Endothelial cell of umbilical vein (primary cell): ENCODE measurements at regions not wholly inside any gene's neighbourhood (a gene's known extent, or its start where the extent isn't known, plus 50 kb on each side); places are given as distances from the start of the nearest gene placed in this dataset.

Source experiments
- BruUV-seq: library from RNA; stranded (reverse); fragments of 400-500 nt; replicated peaks from 2 replicates; lab custom pipeline; 2021; lab: Mats Ljungman, UMichigan
- CTCF ChIA-PET: fragments of 300-600, 350-600 bp; sonication (Branson Sonifier 250); formaldehyde crosslinking; loops from one replicate; lab custom pipeline; 2021; ENCODE audit warnings: antibody characterized with exemption, inconsistent platforms; lab: Charles Lee
- POLR2A ChIA-PET: fragments of 300-600, 350-600 bp; sonication (Branson Sonifier 250); formaldehyde crosslinking; loops from one replicate; lab custom pipeline; 2021; ENCODE audit warnings: antibody characterized with exemption, inconsistent platforms; lab: Charles Lee
- DNase-seq: peaks from one replicate; pipeline ENCODE4 v3.0.0-alpha.2; 2011; ENCODE audit warnings: low read depth, low spot score
- FAIRE-seq: peaks from 2 replicates; lab custom pipeline; 2011; peaks lifted over from hg19 to GRCh38; lab: Jason Lieb, UNC
- H2AFZ ChIP-seq: 2 replicates; pipeline ENCODE4 v1.6.0; 2012; ENCODE audit warnings: low read depth, low read length, control low read depth, inconsistent platforms
- H3K27ac ChIP-seq: 2 replicates; pipeline ENCODE4 v1.5.1; 2011; ENCODE audit warnings: low read depth, mild to moderate bottlenecking, control low read depth, low read length, moderate library complexity; ENCODE audit not compliant: insufficient read depth
- H3K27me3 ChIP-seq, 2 experiments: 2 replicates each; pipeline versions ENCODE4 v1.6.0 to v1.6.1; 2011; ENCODE audit warnings: low read length in 2 of 2, mixed read lengths in 1 of 2; ENCODE audit not compliant: control insufficient read depth in 2 of 2, insufficient read depth in 2 of 2
- H3K36me3 ChIP-seq, 2 experiments: 2 replicates in 1 of 2; 3 replicates in 1 of 2; pipeline ENCODE4 v1.5.1; 2011; ENCODE audit warnings: low read length in 2 of 2, mild to moderate bottlenecking in 1 of 2, moderate library complexity in 1 of 2; ENCODE audit not compliant: control insufficient read depth in 2 of 2, insufficient read depth in 2 of 2; ENCODE audit errors: extremely low read depth in 1 of 2
- H3K4me1 ChIP-seq: 3 replicates; pipeline ENCODE4 v1.5.1; 2011; ENCODE audit warnings: mild to moderate bottlenecking, low read length; ENCODE audit not compliant: control insufficient read depth, insufficient read depth; ENCODE audit errors: extremely low read depth
- H3K4me2 ChIP-seq: 2 replicates; pipeline ENCODE4 v1.6.1; 2011; ENCODE audit warnings: low read length, control low read depth, mixed read lengths; ENCODE audit not compliant: insufficient read depth
- H3K4me3 ChIP-seq, 3 experiments: fragments of 200-600 bp in 1 of 3; sonication (generic), shearing (Covaris generic) in 1 of 3; replicated peaks in 1 of 3; 2 replicates each; pipeline ENCODE4 v1.5.1; 2011 to 2016; ENCODE audit warnings: control low read depth in 3 of 3, low read length in 3 of 3, mild to moderate bottlenecking in 2 of 3, inconsistent platforms in 1 of 3, low read depth in 1 of 3, moderate library complexity in 1 of 3; ENCODE audit not compliant: insufficient read depth in 1 of 3
- H3K79me2 ChIP-seq: 2 replicates; pipeline ENCODE4 v1.6.0; 2012; ENCODE audit warnings: low read length, inconsistent platforms; ENCODE audit not compliant: control insufficient read depth, insufficient read depth
- H3K9ac ChIP-seq: replicated peaks from 2 replicates; pipeline ENCODE3; 2011; ENCODE audit warnings: low read length, control low read depth; ENCODE audit not compliant: insufficient read depth; ENCODE audit errors: extremely low read depth
- H3K9me1 ChIP-seq: replicated peaks from 3 replicates; pipeline ENCODE4 v1.6.0; 2011; ENCODE audit warnings: mild to moderate bottlenecking, low read length; ENCODE audit not compliant: control insufficient read depth, insufficient read depth; ENCODE audit errors: extremely low read depth
- H3K9me3 ChIP-seq: replicated peaks from 2 replicates; pipeline ENCODE4 v1.5.1; 2012; ENCODE audit warnings: low read length, inconsistent platforms; ENCODE audit not compliant: control insufficient read depth, insufficient read depth
- H4K20me1 ChIP-seq: replicated peaks from 2 replicates; pipeline ENCODE3; 2011; ENCODE audit warnings: mild to moderate bottlenecking, low read length; ENCODE audit not compliant: control insufficient read depth, insufficient read depth; ENCODE audit errors: extremely low read depth
- EZH2 ChIP-seq: IDR thresholded peaks from 2 replicates; pipeline ENCODE4 v1.6.1; 2012; ENCODE audit warnings: borderline replicate concordance, low read depth, mild to moderate bottlenecking, moderate library complexity, low read length, inconsistent platforms; ENCODE audit not compliant: severe bottlenecking
- FOS ChIP-seq: IDR thresholded peaks from 2 replicates; pipeline ENCODE4 v1.6.1; 2011; ENCODE audit warnings: mild to moderate bottlenecking, low read length, moderate library complexity, borderline replicate concordance; ENCODE audit not compliant: insufficient read depth
- GATA2 ChIP-seq: IDR thresholded peaks from 2 replicates; pipeline ENCODE4 v1.7.0; 2011; ENCODE audit warnings: low read depth, mild to moderate bottlenecking, moderate library complexity, mixed read lengths, low read length; ENCODE audit not compliant: insufficient read length, insufficient read depth
- JUN ChIP-seq: IDR thresholded peaks from 2 replicates; pipeline ENCODE4 v1.6.1; 2011; ENCODE audit warnings: borderline replicate concordance, low read depth; ENCODE audit not compliant: insufficient read length, insufficient read depth
- MYC ChIP-seq: IDR thresholded peaks from one replicate; pipeline ENCODE4 v1.6.1; 2011; ENCODE audit warnings: mild to moderate bottlenecking, low read depth, low read length
- POLR2A ChIP-seq: IDR thresholded peaks from 2 replicates; pipeline ENCODE4 v1.6.1; 2012; ENCODE audit warnings: low read depth, mild to moderate bottlenecking, control low read depth, low read length
- POLR2AphosphoS5 ChIP-seq: IDR thresholded peaks from 2 replicates; pipeline ENCODE4 v1.6.1; 2012; ENCODE audit warnings: low read depth, mild to moderate bottlenecking, control low read depth, low read length, moderate library complexity; ENCODE audit not compliant: insufficient read depth
- dilution Hi-C: fragments of 300-500 bp; cut with MboI; formaldehyde crosslinking; loops from one replicate; pipeline ENCODE4 v1.15.0; 2019; ENCODE audit warnings: low sequenced_read_pairs; ENCODE audit not compliant: extremely low pct_ligation_motif_present
- intact Hi-C: fragments of 100-400 bp; cut with micrococcal nuclease; formaldehyde crosslinking; loops from one replicate; pipeline ENCODE4 v1.10.0; 2022
- TF ChIP-seq, protein P1 (sequence below), 2 donors: IDR thresholded peaks; 1 replicate in 1 of 2; 2 replicates in 1 of 2; pipeline ENCODE4 v1.5.1; 2011; ENCODE audit warnings: low read length in 2 of 2, mild to moderate bottlenecking in 2 of 2, moderate library complexity in 2 of 2, control low read depth in 1 of 2, inconsistent platforms in 1 of 2, low read depth in 1 of 2; ENCODE audit not compliant: insufficient read depth in 1 of 2; ENCODE audit errors: extremely low read depth in 1 of 2
- TF ChIP-seq, protein P2 (sequence below): IDR thresholded peaks from 2 replicates; pipeline ENCODE4 v1.6.1; 2011; ENCODE audit not compliant: insufficient read depth, insufficient read length

DNA sequence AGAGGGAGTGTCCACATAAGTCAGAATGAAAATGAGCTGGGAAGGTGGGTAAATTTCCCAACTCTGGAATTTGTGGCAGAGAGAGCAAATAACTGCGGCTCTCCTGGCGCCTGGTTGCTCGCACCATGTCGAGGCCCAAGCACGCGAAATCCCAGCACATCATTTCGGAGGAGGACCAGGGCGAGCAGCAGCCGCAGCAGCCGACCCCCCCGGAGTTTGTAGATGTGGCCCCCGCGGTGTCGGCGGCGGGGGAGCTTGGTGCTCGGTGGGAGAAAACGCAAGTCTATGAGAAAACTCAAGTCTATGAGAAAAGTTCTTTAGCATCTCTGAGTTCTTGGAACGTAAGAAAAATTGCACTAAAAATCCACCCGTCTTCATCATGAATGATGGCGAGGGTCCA is 60.3 kb downstream of the ACTBL2 start:
- Histone ChIP-seq H3K9me3 (no peaks in the 10 kb centered on the region), H3K9me1 (no peaks in the 10 kb centered on the region), H3K36me3 (no peaks in the 10 kb centered on the region), H3K27me3 (no peaks in the 10 kb centered on the region), H3K79me2 (no peaks in the 10 kb centered on the region), H3K4me3 (no peak overlapping the region), H3K4me1 (no peaks in the 10 kb centered on the region), H3K4me2 (no peak overlapping the region), H3K9ac (no peak overlapping the region), H3K27ac (no peak overlapping the region), H4K20me1 (no peaks in the 10 kb centered on the region), H2AFZ (no peak overlapping the region)
- dilution Hi-C loops: no loop called here
- FAIRE-seq (no peak), DNase-seq (no peak)
- ChIA-PET CTCF (interaction anchor here (0.9 kb wide), 1 partner anchor 13 kb away, joined by 3 read pairs; no protein-coding TSS in a partner anchor), POLR2A (interaction anchor here (0.5 kb wide), 1 partner anchor 354 kb away, joined by 10 read pairs; no protein-coding TSS in a partner anchor)
- TF ChIP-seq POLR2A: no peak
- TF ChIP-seq, protein P1, sequence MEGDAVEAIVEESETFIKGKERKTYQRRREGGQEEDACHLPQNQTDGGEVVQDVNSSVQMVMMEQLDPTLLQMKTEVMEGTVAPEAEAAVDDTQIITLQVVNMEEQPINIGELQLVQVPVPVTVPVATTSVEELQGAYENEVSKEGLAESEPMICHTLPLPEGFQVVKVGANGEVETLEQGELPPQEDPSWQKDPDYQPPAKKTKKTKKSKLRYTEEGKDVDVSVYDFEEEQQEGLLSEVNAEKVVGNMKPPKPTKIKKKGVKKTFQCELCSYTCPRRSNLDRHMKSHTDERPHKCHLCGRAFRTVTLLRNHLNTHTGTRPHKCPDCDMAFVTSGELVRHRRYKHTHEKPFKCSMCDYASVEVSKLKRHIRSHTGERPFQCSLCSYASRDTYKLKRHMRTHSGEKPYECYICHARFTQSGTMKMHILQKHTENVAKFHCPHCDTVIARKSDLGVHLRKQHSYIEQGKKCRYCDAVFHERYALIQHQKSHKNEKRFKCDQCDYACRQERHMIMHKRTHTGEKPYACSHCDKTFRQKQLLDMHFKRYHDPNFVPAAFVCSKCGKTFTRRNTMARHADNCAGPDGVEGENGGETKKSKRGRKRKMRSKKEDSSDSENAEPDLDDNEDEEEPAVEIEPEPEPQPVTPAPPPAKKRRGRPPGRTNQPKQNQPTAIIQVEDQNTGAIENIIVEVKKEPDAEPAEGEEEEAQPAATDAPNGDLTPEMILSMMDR (IDR thresholded peaks at IDR 0.05; ENCODE audit: extremely low read depth in 1 of 2, insufficient read depth in 1 of 2, low read depth in 1 of 2, low read length in 2 of 2): no peak
- no peak for TF ChIP-seq FOS
- TF ChIP-seq MYC: no peak
- TF ChIP-seq GATA2: no peak
- no peak for TF ChIP-seq JUN
- TF ChIP-seq EZH2: no peak
- no peak for TF ChIP-seq POLR2AphosphoS5
- TF ChIP-seq, protein P2, sequence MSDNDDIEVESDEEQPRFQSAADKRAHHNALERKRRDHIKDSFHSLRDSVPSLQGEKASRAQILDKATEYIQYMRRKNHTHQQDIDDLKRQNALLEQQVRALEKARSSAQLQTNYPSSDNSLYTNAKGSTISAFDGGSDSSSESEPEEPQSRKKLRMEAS: no peak
- intact Hi-C loops: no loop called here
- no TSS peak for BruUV-seq
